ENCODE measurements at regions not wholly inside any gene's neighbourhood (a gene's known extent, or its start where the extent isn't known, plus 50 kb on each side); places are given as distances from the start of the nearest gene placed in this dataset.

- DNase-seq (no peak), ATAC-seq (ENCODE audit: low read depth) (no peak)
- Histone ChIP-seq H3K9me3 (ENCODE audit: control extremely low read depth in 1 of 3, control insufficient read depth in 2 of 3, insufficient read depth in 1 of 3, low read length in 2 of 3) (no peaks in the 10 kb centered on the region), H3K27me3 (replicated peaks in 1 of 4; ENCODE audit: control extremely low read depth in 1 of 4, control insufficient read depth in 3 of 4, insufficient read depth in 4 of 4, low read length in 3 of 4) (no peaks in the 10 kb centered on the region), H3K79me2 (ENCODE audit: control insufficient read depth, insufficient read depth, low read length) (no peaks in the 10 kb centered on the region), H3K27ac (ENCODE audit: low read length in 2 of 2) (no peak overlapping the region), H3K4me1 (ENCODE audit: control insufficient read depth in 2 of 2, insufficient read depth in 2 of 2, low read length in 2 of 2) (peaks cover 0 to 4% of the 10 kb centered on the region in 2 donors), H3K36me3 (replicated peaks in 1 of 2; ENCODE audit: control extremely low read depth in 1 of 2, control insufficient read depth in 1 of 2, extremely low read depth in 1 of 2, insufficient read depth in 2 of 2, low read length in 1 of 2) (no peaks in the 10 kb centered on the region), H3K4me2 (replicated peaks; ENCODE audit: low read depth, low read length, poor library complexity, severe bottlenecking) (no peak overlapping the region), H3K4me3 (ENCODE audit: control extremely low read depth in 1 of 5, extremely low read depth in 1 of 5, insufficient read depth in 1 of 5, low read depth in 2 of 5, low read length in 4 of 5) (no peak overlapping the region), H3K9ac (ENCODE audit: low read length) (no peak overlapping the region), H4K20me1 (ENCODE audit: control insufficient read depth, insufficient read depth, low read length, poor library complexity, severe bottlenecking) (no peaks in the 10 kb centered on the region), H2AFZ (ENCODE audit: insufficient read depth, low read depth, low read length, poor library complexity, severe bottlenecking) (no peak overlapping the region)
- CTCF ChIA-PET = interaction anchor here (0.7 kb wide), 1 partner anchor 557 kb away, joined by 3 read pairs; no protein-coding TSS in a partner anchor
- no peak overlapping the region for H3K4me3 Mint-ChIP-seq
- no peaks in the 10 kb centered on the region for H3K9me3 Mint-ChIP-seq (ENCODE audit: insufficient read depth)
- TF ChIP-seq, protein P1, sequence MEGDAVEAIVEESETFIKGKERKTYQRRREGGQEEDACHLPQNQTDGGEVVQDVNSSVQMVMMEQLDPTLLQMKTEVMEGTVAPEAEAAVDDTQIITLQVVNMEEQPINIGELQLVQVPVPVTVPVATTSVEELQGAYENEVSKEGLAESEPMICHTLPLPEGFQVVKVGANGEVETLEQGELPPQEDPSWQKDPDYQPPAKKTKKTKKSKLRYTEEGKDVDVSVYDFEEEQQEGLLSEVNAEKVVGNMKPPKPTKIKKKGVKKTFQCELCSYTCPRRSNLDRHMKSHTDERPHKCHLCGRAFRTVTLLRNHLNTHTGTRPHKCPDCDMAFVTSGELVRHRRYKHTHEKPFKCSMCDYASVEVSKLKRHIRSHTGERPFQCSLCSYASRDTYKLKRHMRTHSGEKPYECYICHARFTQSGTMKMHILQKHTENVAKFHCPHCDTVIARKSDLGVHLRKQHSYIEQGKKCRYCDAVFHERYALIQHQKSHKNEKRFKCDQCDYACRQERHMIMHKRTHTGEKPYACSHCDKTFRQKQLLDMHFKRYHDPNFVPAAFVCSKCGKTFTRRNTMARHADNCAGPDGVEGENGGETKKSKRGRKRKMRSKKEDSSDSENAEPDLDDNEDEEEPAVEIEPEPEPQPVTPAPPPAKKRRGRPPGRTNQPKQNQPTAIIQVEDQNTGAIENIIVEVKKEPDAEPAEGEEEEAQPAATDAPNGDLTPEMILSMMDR (IDR thresholded peaks at IDR 0.05) = no peak
- no peak for TF ChIP-seq EZH2 (IDR thresholded peaks at IDR 0.05; ENCODE audit: borderline replicate concordance, insufficient read depth, low read depth, low read length, poor library complexity, severe bottlenecking)
- peaks cover 7% of the 10 kb centered on the region for H3K4me1 Mint-ChIP-seq
- intact Hi-C loops (cut with micrococcal nuclease) = no loop called here
- peaks cover 4% of the 10 kb centered on the region for H3K27me3 Mint-ChIP-seq
- POLR2A ChIA-PET = no interaction called here
- WGBS (ENCODE audit: insufficient coverage) = 84% methylated on average over 4 of the region's 4 CpGs
- no peak overlapping the region for H3K27ac Mint-ChIP-seq
These were observed 115.7 kb upstream of the SPRED2 start for GRCh38 chr2:65548064-65548463.

- no peaks in the 10 kb centered on the region for H4K20me1 ChIP-seq (ENCODE audit: control insufficient read depth, insufficient read depth, low read length, poor library complexity, severe bottlenecking)
- intact Hi-C loops (cut with micrococcal nuclease) = no loop called here
- H3K4me2 ChIP-seq (replicated peaks; ENCODE audit: low read depth, low read length, poor library complexity, severe bottlenecking) = no peak overlapping the region
- Mint-ChIP-seq H3K4me3 (no peak overlapping the region), H3K9me3 (ENCODE audit: insufficient read depth) (no peaks in the 10 kb centered on the region), H3K27me3 (peaks cover 4% of the 10 kb centered on the region), H3K4me1 (peaks cover 7% of the 10 kb centered on the region), H3K27ac (no peak overlapping the region)
- H3K4me3 ChIP-seq (ENCODE audit: control extremely low read depth in 1 of 5, extremely low read depth in 1 of 5, insufficient read depth in 1 of 5, low read depth in 2 of 5, low read length in 4 of 5) = no peak overlapping the region
- ATAC-seq (ENCODE audit: low read depth) = no peak
- H3K36me3 ChIP-seq (replicated peaks in 1 of 2; ENCODE audit: control extremely low read depth in 1 of 2, control insufficient read depth in 1 of 2, extremely low read depth in 1 of 2, insufficient read depth in 2 of 2, low read length in 1 of 2) = no peaks in the 10 kb centered on the region
- POLR2A ChIA-PET = no interaction called here
- H2AFZ ChIP-seq (ENCODE audit: insufficient read depth, low read depth, low read length, poor library complexity, severe bottlenecking) = no peak overlapping the region
- CTCF ChIA-PET = no interaction called here
- no peaks in the 10 kb centered on the region for H3K27me3 ChIP-seq (replicated peaks in 1 of 4; ENCODE audit: control extremely low read depth in 1 of 4, control insufficient read depth in 3 of 4, insufficient read depth in 4 of 4, low read length in 3 of 4)
- no peak for DNase-seq
- no peak overlapping the region for H3K27ac ChIP-seq (ENCODE audit: low read length in 2 of 2)
- peaks cover 0 to 4% of the 10 kb centered on the region in 2 donors for H3K4me1 ChIP-seq (ENCODE audit: control insufficient read depth in 2 of 2, insufficient read depth in 2 of 2, low read length in 2 of 2)
- no peaks in the 10 kb centered on the region for H3K79me2 ChIP-seq (ENCODE audit: control insufficient read depth, insufficient read depth, low read length)
- whole genome bisulfite sequencing (ENCODE audit: insufficient coverage) = 100% methylated on average over 2 of the region's 4 CpGs
- TF ChIP-seq, protein P1 (IDR thresholded peaks at IDR 0.05) = no peak
- no peak for TF ChIP-seq EZH2 (IDR thresholded peaks at IDR 0.05; ENCODE audit: borderline replicate concordance, insufficient read depth, low read depth, low read length, poor library complexity, severe bottlenecking)
- no peaks in the 10 kb centered on the region for H3K9me3 ChIP-seq (ENCODE audit: control extremely low read depth in 1 of 3, control insufficient read depth in 2 of 3, insufficient read depth in 1 of 3, low read length in 2 of 3)
- no peak overlapping the region for H3K9ac ChIP-seq (ENCODE audit: low read length)
These were observed 113.7 kb upstream of the SPRED2 start for GRCh38 chr2:65545837-65546805.

All from B cell (primary cell).